ENCODE measurements at regions not wholly inside any gene's neighbourhood (a gene's known extent, or its start where the extent isn't known, plus 50 kb on each side); places are given as distances from the start of the nearest gene placed in this dataset.

- TF ChIP-seq CTCF (IDR thresholded peaks at IDR 0.05; ENCODE audit: borderline replicate concordance, insufficient read depth, low read depth, low read length): no peak
- no peak overlapping the region for H3K4me3 ChIP-seq (ENCODE audit: low read depth, low read length)
Observed at GRCh38 chr13:50629497-50629896, 214.0 kb downstream of the DLEU7 start.

- no peak for TF ChIP-seq CTCF (IDR thresholded peaks at IDR 0.05; ENCODE audit: borderline replicate concordance, insufficient read depth, low read depth, low read length)
- H3K4me3 ChIP-seq (ENCODE audit: low read depth, low read length): no peak overlapping the region
Observed at GRCh38 chr13:50629966-50630365, 213.5 kb downstream of the DLEU7 start.

- no peak overlapping the region for H3K4me3 ChIP-seq (ENCODE audit: low read depth, low read length)
- no peak for TF ChIP-seq CTCF (IDR thresholded peaks at IDR 0.05; ENCODE audit: borderline replicate concordance, insufficient read depth, low read depth, low read length)
Observed at GRCh38 chr13:50631041-50631440, 212.5 kb downstream of the DLEU7 start.

- no peak overlapping the region for H3K4me3 ChIP-seq (ENCODE audit: low read depth, low read length)
- no peak for TF ChIP-seq CTCF (IDR thresholded peaks at IDR 0.05; ENCODE audit: borderline replicate concordance, insufficient read depth, low read depth, low read length)
Observed at GRCh38 chr13:50634339-50634738, 209.2 kb downstream of the DLEU7 start.

- H3K4me3 ChIP-seq (ENCODE audit: low read depth, low read length): no peak overlapping the region
- no peak for TF ChIP-seq CTCF (IDR thresholded peaks at IDR 0.05; ENCODE audit: borderline replicate concordance, insufficient read depth, low read depth, low read length)
Observed at GRCh38 chr13:50635504-50635903, 208.0 kb downstream of the DLEU7 start.

GRCh38 chr13:50636007-50636704, 207.3 kb downstream of the DLEU7 start:
- H3K4me3 ChIP-seq (ENCODE audit: low read depth, low read length): no peak overlapping the region
- TF ChIP-seq CTCF (IDR thresholded peaks at IDR 0.05; ENCODE audit: borderline replicate concordance, insufficient read depth, low read depth, low read length): no peak

- no peak for TF ChIP-seq CTCF (IDR thresholded peaks at IDR 0.05; ENCODE audit: borderline replicate concordance, insufficient read depth, low read depth, low read length)
- H3K4me3 ChIP-seq (ENCODE audit: low read depth, low read length): no peak overlapping the region
Observed at GRCh38 chr13:50643060-50643459, 200.4 kb downstream of the DLEU7 start.
